LNCaP clone FGC (cell line): ENCODE measurements at regions not wholly inside any gene's neighbourhood (a gene's known extent, or its start where the extent isn't known, plus 50 kb on each side); places are given as distances from the start of the nearest gene placed in this dataset.

Source experiments
- DNase-seq: peaks from one replicate; pipeline ENCODE4 v3.0.0-alpha.2; 2011; ENCODE audit warnings: low read depth
- H3K4me3 ChIP-seq: 2 replicates; pipeline ENCODE4 v1.5.1; 2011; ENCODE audit warnings: mild to moderate bottlenecking, low read depth, low read length, control low read depth
- CTCF ChIP-seq: IDR thresholded peaks from 2 replicates; pipeline ENCODE4 v1.5.1; 2012; ENCODE audit warnings: mild to moderate bottlenecking; ENCODE audit not compliant: control insufficient read depth, insufficient read depth; ENCODE audit errors: extremely low read depth

- DNase-seq, result no peak
- H3K4me3 ChIP-seq, result no peak overlapping the region
- no peak for TF ChIP-seq CTCF
These were observed 1031.7 kb downstream of the MCTP2 start for GRCh38 chr15:95262866-95263564.

DNA sequence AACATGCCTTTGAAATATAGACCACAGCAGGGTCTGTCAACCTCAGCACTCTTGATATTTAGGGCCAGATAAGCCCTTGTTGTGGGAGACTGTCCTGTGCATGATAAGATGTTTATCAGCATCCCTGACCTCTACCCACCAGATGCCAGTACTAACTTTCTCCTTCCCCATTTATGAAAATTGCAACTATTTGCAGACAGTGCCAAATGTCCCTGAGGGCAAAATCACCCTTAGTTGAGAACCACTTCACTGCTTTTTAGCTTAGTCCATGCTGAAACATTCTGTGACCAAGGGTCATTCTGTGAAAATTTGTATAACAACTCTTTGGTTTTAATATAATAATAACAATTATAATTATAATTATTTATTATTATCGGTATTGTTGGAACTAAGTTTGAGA, 1032.4 kb downstream of the MCTP2 start:
- no peak for DNase-seq
- TF ChIP-seq CTCF, result no peak
- H3K4me3 ChIP-seq, result no peak overlapping the region

GRCh38 chr15:95265419-95265997, 1034.1 kb downstream of the MCTP2 start:
- H3K4me3 ChIP-seq, result no peak overlapping the region
- no peak for TF ChIP-seq CTCF
- DNase-seq, result no peak

- TF ChIP-seq CTCF, result no peak
- no peak for DNase-seq
- H3K4me3 ChIP-seq, result no peak overlapping the region
These were observed 1035.2 kb downstream of the MCTP2 start for GRCh38 chr15:95266451-95267061.

DNA sequence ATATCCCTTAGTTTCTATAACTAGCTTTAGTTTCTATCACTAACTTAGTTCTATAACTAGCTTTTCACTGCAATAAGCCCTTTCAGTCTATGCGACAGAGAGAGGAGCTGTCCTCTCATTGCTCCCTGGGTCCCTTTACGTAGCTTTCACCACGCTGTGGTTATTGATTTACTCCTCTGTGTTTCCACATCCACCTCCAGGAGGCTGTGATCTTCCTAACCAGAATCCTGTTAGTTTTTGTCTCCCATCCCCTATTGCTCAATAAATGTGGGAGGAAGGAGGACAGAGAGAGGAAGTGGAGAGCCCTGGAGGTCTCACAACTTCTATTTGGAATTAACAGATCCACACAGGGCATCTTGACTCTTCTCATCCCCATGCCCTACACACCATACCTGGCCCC, 1036.1 kb downstream of the MCTP2 start:
- DNase-seq, result no peak
- TF ChIP-seq CTCF, result no peak
- H3K4me3 ChIP-seq, result no peak overlapping the region

GRCh38 chr15:95269242-95270183, 1038.2 kb downstream of the MCTP2 start:
- H3K4me3 ChIP-seq, result no peak overlapping the region
- TF ChIP-seq CTCF, result no peak
- no peak for DNase-seq
